ENCODE measurements at regions not wholly inside any gene's neighbourhood (a gene's known extent, or its start where the extent isn't known, plus 50 kb on each side); places are given as distances from the start of the nearest gene placed in this dataset.

- no peak for DNase-seq
Observed at GRCh38 chr3:127457546-127458145, 132.9 kb downstream of the TPRA1 start.

GRCh38 chr3:127457094-127457475, 133.4 kb downstream of the TPRA1 start:
- DNase-seq: no peak

DNA sequence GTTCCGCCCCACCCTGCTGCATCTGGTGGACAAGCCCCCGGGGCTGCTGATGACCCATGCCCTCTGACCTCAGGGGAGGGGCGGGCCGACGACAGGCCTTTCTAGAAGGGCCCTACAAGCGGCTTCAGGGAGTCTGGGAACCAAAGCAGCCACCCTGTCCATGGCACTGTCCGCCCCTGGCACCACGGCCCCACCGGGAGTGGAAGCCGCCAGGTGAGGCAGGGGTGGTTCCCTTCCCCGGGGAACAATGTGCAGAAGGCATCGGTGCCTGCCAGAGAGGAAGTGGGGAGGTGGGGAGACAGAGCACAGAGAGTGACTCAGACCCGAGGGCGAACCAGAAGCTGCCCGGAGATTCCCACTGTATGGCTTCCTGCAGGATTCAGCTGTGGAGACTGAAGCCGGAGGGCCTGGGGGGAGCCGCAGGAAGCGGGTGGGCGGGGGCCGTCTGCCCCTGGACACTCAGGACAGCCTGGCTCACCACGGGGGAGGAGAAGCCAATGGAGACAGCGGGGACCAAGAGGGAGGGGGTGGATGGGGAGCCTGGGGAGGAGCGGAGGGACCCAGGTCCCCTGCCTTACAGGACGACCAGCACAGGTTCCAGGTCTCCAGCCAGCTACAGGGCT, 134.0 kb downstream of the TPRA1 start:
- peak; percentile 23 for DNase-seq

- peak; percentile 78 for DNase-seq
Observed at GRCh38 chr3:127455541-127456450, 134.7 kb downstream of the TPRA1 start.

DNA sequence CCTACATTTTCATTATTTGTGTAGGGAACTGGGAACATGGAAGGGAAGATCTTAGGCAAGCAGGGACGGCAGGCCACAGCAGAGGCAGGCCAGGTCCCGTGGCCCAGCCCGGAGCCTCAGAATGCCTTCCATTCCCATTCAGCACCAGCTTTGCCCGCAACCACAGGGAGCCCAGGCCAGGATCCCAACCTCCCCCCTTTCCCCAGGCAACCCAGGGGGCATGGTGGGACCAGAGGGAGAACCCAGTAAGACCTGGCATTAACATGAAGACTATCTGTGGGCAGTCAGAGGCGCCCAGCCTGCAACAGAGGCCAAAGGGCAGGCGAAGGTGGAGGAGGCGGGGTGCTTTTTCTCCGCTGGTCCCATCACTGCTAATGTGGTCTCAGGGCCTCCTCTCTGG, 135.6 kb downstream of the TPRA1 start:
- no peak for DNase-seq

GRCh38 chr3:127454051-127454450, 136.5 kb downstream of the TPRA1 start:
- no peak for DNase-seq

GRCh38 chr3:127452321-127452821, 138.2 kb downstream of the TPRA1 start:
- DNase-seq: no peak

- DNase-seq: no peak
Observed at GRCh38 chr3:127451321-127451720, 139.2 kb downstream of the TPRA1 start.

DNA sequence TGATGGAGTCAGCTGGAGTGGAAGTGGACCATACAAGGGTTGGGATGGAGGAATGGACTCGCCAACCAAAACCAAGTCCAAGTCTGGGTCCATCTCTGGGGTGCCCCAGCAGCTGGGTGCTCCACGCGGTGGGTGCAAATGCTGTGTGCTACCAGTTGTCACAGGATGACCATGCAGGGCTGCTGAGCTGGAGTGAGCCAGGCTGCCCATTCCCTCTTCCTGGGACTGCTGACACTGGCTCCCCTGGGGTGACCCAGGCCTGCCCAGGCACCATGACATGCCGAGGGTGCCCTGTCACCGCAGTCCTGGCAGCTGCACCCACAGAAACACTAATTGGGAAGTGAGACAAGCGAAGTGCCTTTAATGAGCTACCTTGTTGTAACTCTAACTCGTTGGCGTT, 140.2 kb downstream of the TPRA1 start:
- DNase-seq: no peak

DNA sequence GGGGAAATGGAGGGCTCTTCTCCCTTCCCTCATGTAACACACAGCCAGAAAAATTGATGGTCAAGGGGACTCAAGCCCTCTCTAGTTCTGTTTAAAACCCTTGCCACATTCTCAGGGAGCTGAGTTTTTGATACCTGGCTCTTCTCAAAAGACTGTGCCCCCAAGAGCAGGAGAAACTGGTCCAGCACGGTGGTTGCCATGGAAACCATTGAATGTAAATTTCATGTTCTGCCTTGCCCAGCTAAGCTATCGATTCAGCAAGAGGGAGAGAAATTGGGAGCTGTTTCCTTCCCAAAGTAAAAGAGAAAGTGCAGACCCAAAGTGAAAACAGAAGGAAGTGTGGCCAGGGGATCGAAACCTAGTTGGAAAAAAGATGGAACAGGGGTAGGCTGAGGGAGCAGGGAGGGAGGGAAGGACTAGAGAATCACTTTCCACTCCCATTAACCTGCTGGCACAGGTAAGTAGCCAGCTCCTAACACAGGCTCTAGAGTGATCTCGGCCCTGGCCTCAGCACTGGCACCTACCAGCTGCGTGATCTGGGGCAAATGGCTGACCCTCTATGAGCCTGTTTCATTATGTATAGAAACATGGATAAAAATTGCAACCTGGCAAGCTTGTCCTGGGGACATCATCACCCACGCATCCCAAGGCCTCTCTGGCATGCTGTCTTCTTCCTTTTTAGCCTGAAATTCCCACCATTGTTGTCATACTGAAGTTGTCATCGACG, 140.9 kb downstream of the TPRA1 start:
- no peak for DNase-seq

- DNase-seq: no peak
Observed at GRCh38 chr3:127448671-127449070, 141.9 kb downstream of the TPRA1 start.

- DNase-seq: peak; percentile 65
Observed at GRCh38 chr3:127448161-127448561, 142.4 kb downstream of the TPRA1 start.

- no peak for DNase-seq
Observed at GRCh38 chr3:127446756-127447155, 143.8 kb downstream of the TPRA1 start.

GRCh38 chr3:127445581-127446343, 144.8 kb downstream of the TPRA1 start:
- DNase-seq: no peak

- no peak for DNase-seq
Observed at GRCh38 chr3:127444761-127445160, 145.8 kb downstream of the TPRA1 start.

- no peak for DNase-seq
Observed at GRCh38 chr3:127443581-127444375, 146.8 kb downstream of the TPRA1 start.

GRCh38 chr3:127442506-127442905, 148.0 kb downstream of the TPRA1 start:
- DNase-seq: no peak

GRCh38 chr3:127441764-127442163, 148.8 kb downstream of the TPRA1 start:
- no peak for DNase-seq

DNA sequence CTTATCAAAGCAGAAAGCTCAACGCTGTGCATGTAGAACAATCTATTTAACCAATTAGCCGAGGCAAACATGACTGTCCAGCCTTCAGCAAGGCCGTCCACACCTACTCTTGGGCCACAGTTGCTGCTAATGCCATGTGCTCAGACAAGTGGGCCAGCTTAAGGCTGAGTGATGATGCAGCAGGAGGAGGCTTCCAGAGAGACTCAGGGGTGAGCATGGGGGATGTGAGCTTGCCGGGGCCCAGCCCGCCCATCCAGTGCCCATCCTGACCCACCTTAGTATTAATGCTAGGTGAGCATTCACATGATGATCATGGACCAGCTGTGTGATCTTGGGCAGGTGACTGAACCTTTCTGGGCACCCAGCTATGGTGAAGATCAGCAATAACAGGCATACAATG, 150.1 kb downstream of the TPRA1 start:
- no peak for DNase-seq

GRCh38 chr3:127439621-127440020, 150.9 kb downstream of the TPRA1 start:
- no peak for DNase-seq

- no peak for DNase-seq
Observed at GRCh38 chr3:127438951-127439350, 151.1 kb upstream of the PRR20G start.
